ENCODE measurements at regions not wholly inside any gene's neighbourhood (a gene's known extent, or its start where the extent isn't known, plus 50 kb on each side); places are given as distances from the start of the nearest gene placed in this dataset.

GRCh38 chr18:78049281-78049680, 799.6 kb downstream of the GALR1 start:
- DNase-seq (ENCODE audit: low spot score) = no peak

DNA sequence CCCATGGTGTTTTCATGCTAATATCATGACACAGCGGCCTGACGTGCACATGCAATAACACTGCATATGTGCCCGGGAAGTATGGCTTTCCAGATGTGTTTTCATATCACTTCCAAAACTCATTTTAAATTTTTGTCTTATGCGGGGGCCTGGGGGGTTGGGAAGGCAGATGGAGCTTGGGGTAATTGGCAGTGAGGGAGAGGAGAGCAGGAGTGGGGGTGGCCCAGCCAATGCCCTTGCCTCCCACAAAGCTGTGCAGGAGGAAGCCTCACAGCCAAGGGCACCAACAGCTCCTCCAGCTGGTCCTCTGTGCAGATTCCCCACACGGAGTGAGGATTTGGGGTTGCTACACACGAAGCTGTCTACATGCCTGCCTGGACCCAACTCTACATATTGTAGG, 805.2 kb downstream of the GALR1 start:
- no peak for DNase-seq (ENCODE audit: low spot score)

DNA sequence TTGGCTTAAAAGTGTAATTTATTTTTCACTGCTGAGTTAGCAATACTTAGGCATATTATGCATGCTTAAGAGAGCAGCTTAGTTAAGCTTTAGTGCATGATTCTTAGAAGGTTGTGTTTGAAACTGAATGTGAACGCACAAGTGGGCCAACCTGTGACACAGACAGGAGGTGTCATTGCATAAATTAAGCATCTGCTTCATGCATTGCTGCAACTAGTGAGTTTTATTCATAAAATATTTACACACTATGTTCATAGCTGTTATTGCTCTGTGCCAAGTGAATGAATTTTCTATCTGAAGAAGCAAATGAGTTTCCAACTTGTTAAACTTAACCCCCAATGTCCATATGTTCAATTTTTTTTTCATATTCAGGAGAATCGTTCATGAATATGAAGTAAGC, 806.4 kb downstream of the GALR1 start:
- no peak for DNase-seq (ENCODE audit: low spot score)

DNA sequence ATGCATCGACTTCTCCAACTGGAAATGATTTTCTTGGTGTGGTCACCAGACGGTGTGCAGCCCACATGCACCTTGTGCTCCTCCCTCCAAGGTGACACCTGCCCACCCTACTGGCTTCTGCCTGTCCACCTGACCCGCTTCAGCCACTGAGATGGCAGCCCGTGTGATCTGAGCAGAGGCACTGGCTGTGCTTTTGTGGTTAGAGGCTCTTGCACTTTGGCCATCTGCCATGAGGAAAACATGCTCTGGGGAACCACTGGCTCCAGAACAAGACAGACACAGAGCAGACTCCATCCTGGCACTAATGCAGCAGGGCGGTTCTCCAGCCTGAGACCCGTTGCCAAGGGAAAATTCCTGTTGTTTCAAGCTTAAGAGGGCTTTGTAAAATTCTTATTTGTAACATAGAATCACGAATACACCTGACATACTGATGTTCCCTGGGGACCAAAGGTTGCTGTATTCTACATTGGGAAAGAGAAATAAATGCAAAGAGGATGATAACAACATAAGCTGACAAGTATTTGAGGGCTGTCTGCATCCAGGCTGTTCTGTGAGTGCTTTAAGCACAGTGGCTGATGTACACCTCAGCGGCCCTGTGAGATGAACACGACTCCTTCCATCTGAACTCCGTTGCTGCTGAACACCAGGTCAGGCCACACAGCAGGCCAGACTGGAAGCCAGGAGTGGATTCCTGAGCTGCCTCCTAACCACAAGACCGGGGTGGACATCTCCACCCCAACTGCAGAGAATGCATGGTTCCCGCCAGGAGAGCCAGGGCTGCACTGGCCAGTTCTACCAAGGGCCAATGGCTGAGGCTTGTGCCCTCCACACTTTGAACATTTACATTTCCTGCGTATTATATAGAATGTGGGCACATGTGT, 820.4 kb downstream of the GALR1 start:
- no peak for DNase-seq (ENCODE audit: low spot score)

DNA sequence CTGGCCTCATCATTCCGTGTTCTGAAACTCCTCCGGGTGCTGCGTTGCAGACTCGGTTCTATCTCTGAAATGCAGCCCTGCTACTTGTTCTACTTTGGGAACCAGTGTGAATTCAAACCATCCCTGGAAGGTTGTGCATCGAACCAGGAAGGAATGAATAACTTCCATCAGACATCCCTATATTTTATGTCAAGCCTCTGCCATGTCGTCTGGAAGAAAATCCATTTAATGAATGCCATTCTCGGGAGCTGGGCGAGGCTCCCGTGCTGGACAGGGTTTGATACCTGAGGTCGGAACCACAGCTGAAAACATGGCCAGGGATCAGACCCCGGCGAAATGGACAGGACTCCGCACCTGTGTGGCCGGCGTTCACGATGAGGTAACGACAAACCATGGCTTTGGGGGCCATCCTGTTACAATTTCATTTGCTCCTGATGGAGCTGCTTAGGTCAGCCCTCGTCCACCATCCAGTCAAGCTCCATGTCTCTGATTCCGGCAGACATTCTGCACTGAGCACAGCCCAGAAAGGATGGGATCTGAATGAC, 821.6 kb downstream of the GALR1 start:
- no peak for DNase-seq (ENCODE audit: low spot score)

DNA sequence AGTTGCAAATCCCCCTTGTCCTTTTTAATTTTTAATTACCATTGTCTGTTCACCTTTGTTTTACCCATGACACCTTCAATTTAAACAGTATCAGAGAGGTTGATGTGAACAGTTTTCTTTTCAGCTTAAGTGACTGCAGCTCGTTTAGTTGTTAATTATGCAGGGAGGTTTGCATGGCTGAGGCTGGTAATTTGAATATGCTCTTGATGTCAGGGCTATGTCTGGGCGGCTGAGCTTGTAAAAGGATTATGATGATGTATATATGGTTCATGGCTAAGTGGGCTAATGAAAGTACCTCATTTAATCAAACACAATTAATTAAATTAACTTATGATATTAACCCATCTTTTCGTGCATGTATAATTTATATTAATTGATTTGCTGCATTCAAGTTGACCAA, 822.1 kb downstream of the GALR1 start:
- no peak for DNase-seq (ENCODE audit: low spot score)

DNA sequence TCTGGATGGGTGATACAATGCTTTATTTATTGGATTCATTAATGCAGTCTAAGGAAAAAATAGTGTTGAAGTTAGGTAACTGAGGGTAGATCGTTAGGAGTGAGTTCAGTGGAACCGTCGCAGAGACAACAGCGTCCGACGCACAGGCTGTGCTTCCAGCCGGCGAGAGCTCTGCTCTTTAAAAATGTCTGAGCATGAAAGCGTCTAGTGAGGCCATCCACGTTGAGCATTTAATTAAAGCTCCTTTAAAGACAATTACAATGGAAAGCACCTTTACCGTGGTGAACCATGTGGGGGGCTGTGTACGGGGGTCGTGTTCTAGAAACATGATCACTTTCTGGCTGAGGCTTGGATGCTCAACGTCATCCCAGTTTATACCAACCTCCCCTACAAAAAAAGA, 822.7 kb downstream of the GALR1 start:
- DNase-seq (ENCODE audit: low spot score) = no peak

- no peak for DNase-seq (ENCODE audit: low spot score)
These were observed 823.6 kb downstream of the GALR1 start for GRCh38 chr18:78073275-78073674.

DNA sequence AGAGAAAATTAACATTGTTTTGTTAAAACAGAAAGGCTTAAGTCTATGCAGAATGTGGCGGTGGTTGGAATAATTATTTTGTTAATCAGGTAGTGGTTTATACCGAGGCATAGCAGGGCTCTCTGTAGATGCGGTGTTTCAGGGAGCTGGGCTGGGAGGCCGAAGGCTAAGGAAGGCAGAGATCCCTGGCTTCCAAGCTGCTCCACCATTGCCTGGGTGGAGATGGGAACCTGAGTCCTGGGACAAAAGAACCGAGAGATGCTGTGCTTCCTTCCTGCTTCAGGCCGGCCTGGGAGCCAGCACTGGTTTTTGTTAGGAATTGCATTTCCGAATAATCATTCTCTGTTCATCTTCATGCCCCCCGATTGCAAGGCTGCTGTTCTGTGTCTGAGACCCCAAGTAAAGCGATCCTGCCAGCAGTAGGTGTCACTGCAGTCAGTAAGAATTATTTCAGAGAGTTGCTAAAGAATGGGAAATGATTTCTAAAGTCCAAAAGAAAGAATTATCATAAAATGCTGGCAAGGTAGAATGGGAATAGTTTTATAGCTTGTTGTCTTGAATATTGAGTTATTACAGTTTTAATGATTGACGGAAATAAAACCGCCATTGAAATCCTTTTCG, 824.9 kb downstream of the GALR1 start:
- DNase-seq (ENCODE audit: low spot score) = no peak

DNA sequence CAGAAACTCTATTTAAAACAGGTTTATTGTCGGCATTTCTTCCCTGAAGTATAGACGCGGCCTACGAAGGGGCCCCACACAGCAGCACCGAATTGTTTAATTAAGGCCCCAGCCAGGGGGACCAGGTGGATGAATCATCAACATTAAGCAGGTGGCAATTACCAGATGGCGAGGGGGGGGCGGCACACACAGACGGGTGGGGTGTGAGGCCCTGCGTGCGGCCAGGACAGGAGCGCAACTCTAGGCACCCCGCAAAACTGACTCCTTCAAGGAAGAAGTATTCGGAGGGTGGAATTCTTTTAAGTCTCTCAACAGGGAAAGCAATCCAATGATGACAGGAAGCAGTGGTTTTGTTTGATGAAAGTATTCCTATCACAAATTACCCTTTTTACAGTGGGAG, 830.4 kb downstream of the GALR1 start:
- DNase-seq (ENCODE audit: low spot score) = no peak

- DNase-seq (ENCODE audit: low spot score) = no peak
These were observed 831.1 kb downstream of the GALR1 start for GRCh38 chr18:78080761-78081160.

GRCh38 chr18:78082816-78083215, 833.2 kb downstream of the GALR1 start:
- no peak for DNase-seq (ENCODE audit: low spot score)

DNA sequence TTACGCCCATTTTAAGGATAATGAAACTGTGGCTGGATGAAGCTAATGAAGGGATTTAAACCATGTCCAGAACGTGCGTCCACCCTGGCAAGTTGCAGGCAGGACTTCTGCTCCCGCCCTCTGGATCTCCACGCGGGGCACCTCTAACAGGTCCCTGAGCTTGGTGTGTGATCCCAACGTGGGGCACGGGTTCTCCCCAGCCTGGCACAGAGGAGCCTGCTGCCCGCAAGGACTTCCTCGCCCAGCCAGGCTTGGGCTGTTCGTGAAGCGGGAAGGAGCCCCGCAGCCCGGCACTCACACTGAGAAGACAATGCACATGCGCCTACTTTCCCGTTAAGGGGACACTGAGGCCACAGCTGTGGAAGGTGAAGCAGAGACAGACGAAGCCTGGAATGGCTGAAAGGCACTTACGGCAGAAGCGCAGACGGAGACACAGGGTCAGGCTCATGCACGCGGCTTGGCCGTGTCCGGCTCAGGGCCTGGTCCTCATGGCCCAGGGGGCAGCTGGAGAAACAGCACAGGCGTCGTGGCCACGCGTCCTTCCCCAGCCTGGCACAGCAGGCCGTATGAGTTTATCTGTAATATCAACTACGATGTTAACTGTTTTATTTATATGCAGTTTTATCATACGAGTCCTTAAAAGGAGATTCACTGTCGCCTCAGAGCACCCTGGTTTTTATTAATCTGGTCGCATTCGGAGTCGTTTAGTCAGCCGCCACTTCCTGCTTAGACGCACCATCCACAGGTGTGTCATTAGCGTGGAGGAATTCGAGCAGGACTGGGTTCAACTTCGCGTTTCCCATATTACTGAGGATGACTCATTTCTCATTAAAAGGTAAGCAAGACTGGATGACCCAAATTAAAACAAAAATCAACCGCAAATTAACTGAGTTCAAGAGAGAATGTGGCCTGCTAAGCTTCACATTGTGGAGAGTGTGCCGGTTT, 835.9 kb downstream of the GALR1 start:
- DNase-seq (ENCODE audit: low spot score) = no peak

GRCh38 chr18:78086931-78087330, 837.3 kb downstream of the GALR1 start:
- no peak for DNase-seq (ENCODE audit: low spot score)

- no peak for DNase-seq (ENCODE audit: low spot score)
These were observed 837.7 kb downstream of the GALR1 start for GRCh38 chr18:78087338-78087737.

DNA sequence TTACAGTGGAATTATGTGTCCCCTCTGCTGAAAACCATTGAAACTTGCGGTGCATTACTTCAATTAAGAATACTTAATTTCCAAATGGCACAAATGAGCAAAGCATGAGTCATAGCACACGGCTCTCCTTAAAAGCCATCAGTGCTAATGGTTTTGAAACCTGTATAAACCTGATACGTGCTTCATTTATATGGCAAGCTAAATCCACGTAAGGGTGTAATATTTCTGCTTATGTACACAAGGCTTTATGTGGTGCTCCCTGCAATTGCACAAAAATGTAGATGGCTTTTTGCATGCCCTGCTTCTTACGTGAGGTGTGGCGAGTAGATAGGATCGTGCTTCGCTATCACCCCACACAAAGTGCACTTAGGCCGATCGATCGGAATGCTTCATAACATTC, 840.9 kb downstream of the GALR1 start:
- no peak for DNase-seq (ENCODE audit: low spot score)

DNA sequence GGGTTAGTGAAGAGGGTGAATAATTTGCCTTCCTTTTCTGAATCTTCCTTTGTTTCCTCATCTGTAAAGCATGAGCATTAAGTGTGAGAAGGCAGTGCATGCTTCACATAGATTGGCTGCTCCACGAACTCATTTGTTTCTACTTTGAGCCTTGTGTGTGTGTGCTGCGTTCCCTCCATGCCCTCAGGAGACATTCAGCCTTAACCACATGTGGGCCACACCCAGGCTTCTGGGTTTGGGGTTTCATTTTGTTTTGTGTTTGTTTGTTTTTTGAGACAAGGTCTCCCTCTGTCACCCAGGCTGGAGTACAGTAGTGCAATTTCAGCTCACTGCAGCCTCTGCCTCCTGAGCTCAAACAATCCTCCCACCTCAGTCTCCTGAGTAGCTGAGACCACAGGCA, 843.3 kb downstream of the GALR1 start:
- DNase-seq (ENCODE audit: low spot score) = no peak

- peak; percentile 2 for DNase-seq (ENCODE audit: low spot score)
These were observed 850.4 kb downstream of the GALR1 start for GRCh38 chr18:78099979-78100588.

DNA sequence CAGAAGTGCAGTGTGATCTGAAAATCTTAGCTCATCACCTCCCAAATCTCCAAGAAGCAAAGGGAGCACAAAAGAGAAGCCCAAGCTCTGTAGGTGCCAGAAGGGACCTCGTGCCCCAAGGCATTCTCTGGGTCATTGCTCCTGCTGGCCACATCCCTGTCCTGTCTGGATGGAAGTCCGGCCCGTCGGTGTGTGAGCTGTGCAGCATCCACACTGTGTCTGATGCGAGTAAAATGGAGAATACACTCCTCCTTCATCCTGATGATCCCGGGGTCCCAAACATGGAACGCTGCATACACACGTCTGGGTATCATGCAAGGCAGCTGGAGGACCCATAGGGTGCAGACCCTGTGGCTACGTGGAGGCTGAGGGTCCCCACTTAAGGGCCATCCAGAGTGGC, 851.4 kb downstream of the GALR1 start:
- DNase-seq (ENCODE audit: low spot score) = no peak

- DNase-seq (ENCODE audit: low spot score) = no peak
These were observed 852.5 kb downstream of the GALR1 start for GRCh38 chr18:78102135-78102534.

DNA sequence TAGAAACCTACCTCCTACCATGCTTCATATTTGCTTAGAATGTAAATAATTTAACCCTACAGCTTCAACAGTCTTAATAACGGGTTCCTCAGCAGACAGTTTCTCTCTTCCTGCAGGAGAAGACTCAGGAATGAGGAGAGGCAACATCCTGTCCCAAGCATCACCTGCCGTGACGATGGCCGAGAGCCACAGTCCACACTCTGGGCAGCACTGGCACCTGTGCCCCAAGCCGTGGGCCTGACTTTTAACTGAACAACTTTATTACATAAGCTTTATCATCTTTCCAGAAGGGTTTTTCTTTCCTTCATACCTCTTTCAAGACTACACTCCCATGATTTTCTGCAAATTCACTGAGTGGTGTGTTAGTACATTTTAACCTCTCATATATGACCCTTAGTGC, 856.0 kb downstream of the GALR1 start:
- DNase-seq (ENCODE audit: low spot score) = no peak
